Activated B cell treated with CpG ODN at 0.5 μM for 24 hours (primary cell): ENCODE measurements at regions not wholly inside any gene's neighbourhood (a gene's known extent, or its start where the extent isn't known, plus 50 kb on each side); places are given as distances from the start of the nearest gene placed in this dataset.

Experiments
- ATAC-seq: fragments of 200-7000 bp; cut with Tn5 transposase; one replicate; pipeline ENCODE4 v1.10.0; 2021; ENCODE audit warnings: low read depth, mild to moderate bottlenecking, moderate library complexity
- CTCF ChIA-PET: fragments of 350-600 bp; sonication (Branson Sonifier 250); formaldehyde crosslinking; loops from one replicate; lab custom pipeline; 2021; ENCODE audit warnings: antibody characterized with exemption; lab: Charles Lee
- POLR2A ChIA-PET: fragments of 350-600 bp; sonication (Branson Sonifier 250); formaldehyde crosslinking; loops from one replicate; lab custom pipeline; 2021; ENCODE audit warnings: antibody characterized with exemption; lab: Charles Lee
- DNase-seq: peaks from one replicate; pipeline ENCODE4 v3.0.0; 2022
- H3K27ac Mint-ChIP-seq: one replicate; pipeline ENCODE4 v1.8.0; 2020; ENCODE audit warnings: mixed read lengths
- H3K27me3 Mint-ChIP-seq: one replicate; pipeline ENCODE4 v1.8.0; 2021; ENCODE audit warnings: mixed read lengths
- H3K36me3 Mint-ChIP-seq: one replicate; pipeline ENCODE4 v1.8.0; 2021; ENCODE audit warnings: low read depth, mixed read lengths
- H3K4me1 Mint-ChIP-seq: one replicate; pipeline ENCODE4 v1.8.0; 2021; ENCODE audit warnings: mixed read lengths
- H3K4me3 Mint-ChIP-seq: one replicate; pipeline ENCODE4 v1.8.0; 2020; ENCODE audit warnings: mild to moderate bottlenecking, mixed read lengths
- H3K9me3 Mint-ChIP-seq: one replicate; pipeline ENCODE4 v1.8.0; 2020; ENCODE audit warnings: mixed read lengths
- intact Hi-C: fragments of 100-400 bp; cut with micrococcal nuclease; formaldehyde crosslinking; loops from one replicate; pipeline ENCODE4 v1.15.1; 2024
- TF ChIP-seq, protein P1 (sequence below): fragments of 200-600 bp; IDR thresholded peaks from one replicate; pipeline ENCODE4 v1.8.0; 2022; ENCODE audit warnings: antibody characterized with exemption, mild to moderate bottlenecking

DNA sequence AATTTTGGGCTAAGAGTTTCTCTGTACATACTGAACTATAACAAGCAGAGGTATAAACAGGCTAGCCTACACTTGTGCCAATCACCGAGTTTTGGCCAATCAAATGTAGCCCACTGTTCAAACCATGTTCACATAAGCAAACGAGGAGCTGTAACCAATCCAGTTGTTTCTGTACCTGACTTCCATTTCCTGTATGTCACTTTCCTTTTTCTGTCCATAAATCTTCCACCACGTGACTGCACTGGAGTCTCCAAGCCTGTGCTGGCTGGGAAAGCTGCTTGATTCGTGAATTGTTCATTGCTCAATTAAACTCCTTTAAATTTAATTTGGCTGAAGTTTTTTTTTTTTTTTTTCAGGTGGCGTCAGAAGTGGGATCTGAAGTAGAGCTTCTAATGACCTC, 332.9 kb downstream of the RNF144B start:
- CTCF ChIA-PET: no interaction called here

DNA sequence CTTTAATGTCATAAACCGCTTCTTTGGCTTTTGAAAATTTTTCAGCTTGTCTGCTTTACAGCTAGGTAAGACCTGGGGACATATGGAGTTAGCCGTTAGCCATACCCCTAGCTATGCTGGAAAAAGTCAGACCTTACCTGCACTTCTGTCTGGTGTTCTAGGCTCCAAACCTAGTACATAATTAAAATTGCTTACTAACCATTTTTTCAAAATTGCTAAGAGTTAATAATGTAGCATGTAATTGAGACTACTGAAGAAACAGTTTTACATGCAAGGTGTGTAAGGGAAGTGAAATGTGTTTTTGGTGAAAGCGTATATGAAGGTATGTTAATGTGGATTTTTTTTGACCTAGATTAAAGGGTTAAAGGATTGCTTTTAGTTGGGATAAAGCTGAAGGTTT, 336.9 kb downstream of the RNF144B start:
- no peaks in the 10 kb centered on the region for H3K9me3 Mint-ChIP-seq
- H3K27ac Mint-ChIP-seq: no peak overlapping the region
- TF ChIP-seq, protein P1, sequence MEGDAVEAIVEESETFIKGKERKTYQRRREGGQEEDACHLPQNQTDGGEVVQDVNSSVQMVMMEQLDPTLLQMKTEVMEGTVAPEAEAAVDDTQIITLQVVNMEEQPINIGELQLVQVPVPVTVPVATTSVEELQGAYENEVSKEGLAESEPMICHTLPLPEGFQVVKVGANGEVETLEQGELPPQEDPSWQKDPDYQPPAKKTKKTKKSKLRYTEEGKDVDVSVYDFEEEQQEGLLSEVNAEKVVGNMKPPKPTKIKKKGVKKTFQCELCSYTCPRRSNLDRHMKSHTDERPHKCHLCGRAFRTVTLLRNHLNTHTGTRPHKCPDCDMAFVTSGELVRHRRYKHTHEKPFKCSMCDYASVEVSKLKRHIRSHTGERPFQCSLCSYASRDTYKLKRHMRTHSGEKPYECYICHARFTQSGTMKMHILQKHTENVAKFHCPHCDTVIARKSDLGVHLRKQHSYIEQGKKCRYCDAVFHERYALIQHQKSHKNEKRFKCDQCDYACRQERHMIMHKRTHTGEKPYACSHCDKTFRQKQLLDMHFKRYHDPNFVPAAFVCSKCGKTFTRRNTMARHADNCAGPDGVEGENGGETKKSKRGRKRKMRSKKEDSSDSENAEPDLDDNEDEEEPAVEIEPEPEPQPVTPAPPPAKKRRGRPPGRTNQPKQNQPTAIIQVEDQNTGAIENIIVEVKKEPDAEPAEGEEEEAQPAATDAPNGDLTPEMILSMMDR: no peak
- intact Hi-C loops: no loop called here
- ChIA-PET POLR2A (no interaction called here), CTCF (no interaction called here)
- no peaks in the 10 kb centered on the region for H3K36me3 Mint-ChIP-seq
- no peaks in the 10 kb centered on the region for H3K27me3 Mint-ChIP-seq
- no peak overlapping the region for H3K4me3 Mint-ChIP-seq
- ATAC-seq (no peak), DNase-seq (no peak)
- H3K4me1 Mint-ChIP-seq: no peaks in the 10 kb centered on the region

More for the DNA sequence above, 332.9 kb downstream of the RNF144B start:
- H3K27ac Mint-ChIP-seq: no peak overlapping the region
- TF ChIP-seq, protein P1: no peak
- H3K9me3 Mint-ChIP-seq: no peaks in the 10 kb centered on the region
- no peak for ATAC-seq
- POLR2A ChIA-PET: no interaction called here
- no peaks in the 10 kb centered on the region for H3K4me1 Mint-ChIP-seq
- no peak for DNase-seq
- intact Hi-C loops: no loop called here
- H3K36me3 Mint-ChIP-seq: no peaks in the 10 kb centered on the region
- H3K27me3 Mint-ChIP-seq: no peaks in the 10 kb centered on the region
- no peak overlapping the region for H3K4me3 Mint-ChIP-seq

DNA sequence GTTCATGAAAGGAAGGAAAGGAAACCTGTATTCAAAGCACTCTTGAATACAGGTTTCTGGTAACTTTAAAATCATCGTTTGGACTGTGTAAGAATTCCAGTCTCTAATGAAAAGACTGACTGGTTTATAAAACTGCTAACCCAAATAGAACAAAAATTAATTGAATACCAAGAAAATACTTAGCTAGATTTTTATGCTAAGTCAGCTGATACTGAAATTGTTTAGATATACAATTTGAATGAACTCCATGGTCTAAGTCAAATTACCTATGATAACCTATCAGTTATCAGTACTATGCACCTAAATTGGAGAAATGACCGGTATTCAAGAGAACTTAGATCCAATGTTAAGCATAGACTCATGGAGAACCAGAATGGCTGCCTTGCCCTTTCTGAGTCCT, 338.3 kb downstream of the RNF144B start:
- Mint-ChIP-seq H3K36me3 (no peaks in the 10 kb centered on the region), H3K4me1 (no peaks in the 10 kb centered on the region), H3K4me3 (no peak overlapping the region), H3K9me3 (no peaks in the 10 kb centered on the region), H3K27me3 (no peaks in the 10 kb centered on the region), H3K27ac (no peak overlapping the region)
- TF ChIP-seq, protein P1: no peak
- ChIA-PET CTCF (no interaction called here), POLR2A (no interaction called here)
- intact Hi-C loops: no loop called here
- DNase-seq: no peak
- ATAC-seq: no peak

DNA sequence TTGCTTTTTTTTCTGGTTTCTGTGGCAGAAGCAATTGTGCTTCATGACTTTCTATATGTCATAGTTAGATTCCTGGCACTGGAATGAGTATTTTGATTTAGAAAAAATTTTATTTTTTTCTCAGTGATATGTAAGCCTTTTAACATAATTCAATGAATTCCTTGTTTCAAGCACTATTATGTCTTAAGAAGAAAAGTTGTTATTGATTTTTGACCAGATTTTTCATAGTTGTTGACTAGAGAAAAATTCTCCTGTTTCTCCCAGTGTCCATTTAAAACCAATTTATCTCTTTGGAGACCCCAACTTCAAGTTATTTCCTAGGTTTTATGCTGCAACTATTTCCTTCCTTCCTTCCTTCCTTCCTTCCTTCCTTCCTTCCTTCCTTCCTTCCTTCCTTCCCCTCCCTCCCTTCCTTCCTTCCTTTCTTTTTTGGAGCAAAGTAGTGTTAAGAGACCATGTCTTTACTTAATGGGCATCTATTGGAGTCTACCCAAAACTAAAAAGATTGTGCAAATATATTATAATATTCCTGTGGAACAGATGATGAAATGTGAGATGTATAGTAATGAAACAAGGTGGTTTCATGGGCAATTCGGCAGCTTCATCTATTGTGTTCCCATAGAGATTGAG, 346.9 kb downstream of the RNF144B start:
- peaks cover 2% of the 10 kb centered on the region for H3K27me3 Mint-ChIP-seq
- no peaks in the 10 kb centered on the region for H3K4me1 Mint-ChIP-seq
- no peak for DNase-seq
- ChIA-PET POLR2A (no interaction called here), CTCF (no interaction called here)
- no peak for ATAC-seq
- TF ChIP-seq, protein P1: no peak
- no peak overlapping the region for H3K27ac Mint-ChIP-seq
- H3K4me3 Mint-ChIP-seq: no peak overlapping the region
- peaks cover 4% of the 10 kb centered on the region for H3K9me3 Mint-ChIP-seq
- intact Hi-C loops: no loop called here
- H3K36me3 Mint-ChIP-seq: no peaks in the 10 kb centered on the region

DNA sequence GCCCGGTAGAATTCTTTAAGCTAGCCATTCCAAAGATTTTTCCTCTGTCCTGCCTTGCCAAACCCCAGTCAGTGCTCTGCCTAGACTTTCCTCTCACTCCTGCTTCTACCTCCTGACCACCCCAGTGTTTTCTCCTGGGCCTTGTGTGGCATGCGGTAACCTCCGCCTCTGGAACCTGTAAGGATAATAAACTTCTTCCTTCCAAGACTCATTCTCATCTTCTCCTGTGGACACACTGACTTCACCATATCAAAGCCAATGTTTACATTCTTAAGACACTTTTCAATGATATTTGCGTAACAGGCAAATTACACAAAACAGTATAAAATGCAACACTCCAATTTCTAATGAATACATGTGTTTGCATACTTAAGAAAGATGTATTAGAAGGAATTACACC, 354.6 kb downstream of the RNF144B start:
- DNase-seq (no peak), ATAC-seq (no peak)
- intact Hi-C loops: no loop called here
- H3K9me3 Mint-ChIP-seq: no peaks in the 10 kb centered on the region
- H3K36me3 Mint-ChIP-seq: no peaks in the 10 kb centered on the region
- H3K4me1 Mint-ChIP-seq: no peaks in the 10 kb centered on the region
- TF ChIP-seq, protein P1: no peak
- peaks cover 2% of the 10 kb centered on the region for H3K27me3 Mint-ChIP-seq
- no peak overlapping the region for H3K4me3 Mint-ChIP-seq
- ChIA-PET POLR2A (no interaction called here), CTCF (no interaction called here)
- no peak overlapping the region for H3K27ac Mint-ChIP-seq
